Choroid plexus epithelial cell (primary cell): ENCODE measurements at regions not wholly inside any gene's neighbourhood (a gene's known extent, or its start where the extent isn't known, plus 50 kb on each side); places are given as distances from the start of the nearest gene placed in this dataset.
A peak's percentile ranks its signal among the peaks of the same experiment; 100 is the strongest.

Experiments used
- DNase-seq: peaks from one replicate; pipeline ENCODE4 v3.0.0-alpha.2; 2010; ENCODE audit warnings: low read depth
- H3K4me3 ChIP-seq: 2 replicates; pipeline ENCODE4 v1.5.1; 2011; ENCODE audit warnings: low read depth, mild to moderate bottlenecking, control low read depth, low read length, moderate library complexity
- CTCF ChIP-seq: conservative IDR thresholded peaks from 2 replicates; pipeline ENCODE4 v1.5.1; 2011; ENCODE audit warnings: low read depth, mild to moderate bottlenecking, control low read depth, inconsistent platforms, low read length, moderate library complexity

- no peak for TF ChIP-seq CTCF
Measured at GRCh38 chr2:188645986-188646385, 328.2 kb upstream of the COL3A1 start.

GRCh38 chr2:188647430-188648070, 326.6 kb upstream of the COL3A1 start:
- H3K4me3 ChIP-seq, result no peak overlapping the region
- no peak for DNase-seq
- TF ChIP-seq CTCF, result no peak

More at GRCh38 chr2:188645986-188646385, 328.2 kb upstream of the COL3A1 start:
- H3K4me3 ChIP-seq, result no peak overlapping the region
- peak; percentile 58 for DNase-seq

- TF ChIP-seq CTCF, result no peak
Measured at GRCh38 chr2:188659656-188660406, 314.3 kb upstream of the COL3A1 start.

GRCh38 chr2:188663301-188663700, 310.9 kb upstream of the COL3A1 start:
- no peak overlapping the region for H3K4me3 ChIP-seq
- TF ChIP-seq CTCF, result no peak
- no peak for DNase-seq

More at GRCh38 chr2:188659656-188660406, 314.3 kb upstream of the COL3A1 start:
- no peak overlapping the region for H3K4me3 ChIP-seq
- DNase-seq, result peak; percentile 50

GRCh38 chr2:188664416-188664815, 309.8 kb upstream of the COL3A1 start:
- TF ChIP-seq CTCF, result no peak
- peak; percentile 28 for DNase-seq
- no peak overlapping the region for H3K4me3 ChIP-seq

GRCh38 chr2:188664951-188665595, 309.1 kb upstream of the COL3A1 start:
- peak; percentile 82 for DNase-seq

More at GRCh38 chr2:188664951-188665595, 309.1 kb upstream of the COL3A1 start:
- no peak overlapping the region for H3K4me3 ChIP-seq
- no peak for TF ChIP-seq CTCF
